Endothelial cell of umbilical vein (primary cell): ENCODE measurements at regions not wholly inside any gene's neighbourhood (a gene's known extent, or its start where the extent isn't known, plus 50 kb on each side); places are given as distances from the start of the nearest gene placed in this dataset.

Source experiments
- JUN ChIP-seq: IDR thresholded peaks from 2 replicates; pipeline ENCODE4 v1.6.1; 2011; ENCODE audit warnings: borderline replicate concordance, low read depth; ENCODE audit not compliant: insufficient read length, insufficient read depth
- MYC ChIP-seq: IDR thresholded peaks from one replicate; pipeline ENCODE4 v1.6.1; 2011; ENCODE audit warnings: mild to moderate bottlenecking, low read depth, low read length
- POLR2A ChIP-seq: IDR thresholded peaks from 2 replicates; pipeline ENCODE4 v1.6.1; 2012; ENCODE audit warnings: low read depth, mild to moderate bottlenecking, control low read depth, low read length
- POLR2AphosphoS5 ChIP-seq: IDR thresholded peaks from 2 replicates; pipeline ENCODE4 v1.6.1; 2012; ENCODE audit warnings: low read depth, mild to moderate bottlenecking, control low read depth, low read length, moderate library complexity; ENCODE audit not compliant: insufficient read depth
- TF ChIP-seq, protein P1 (sequence below), 2 donors: IDR thresholded peaks; 1 replicate in 1 of 2; 2 replicates in 1 of 2; pipeline ENCODE4 v1.5.1; 2011; ENCODE audit warnings: low read length in 2 of 2, mild to moderate bottlenecking in 2 of 2, moderate library complexity in 2 of 2, control low read depth in 1 of 2, inconsistent platforms in 1 of 2, low read depth in 1 of 2; ENCODE audit not compliant: insufficient read depth in 1 of 2; ENCODE audit errors: extremely low read depth in 1 of 2
- TF ChIP-seq, protein P2 (sequence below): IDR thresholded peaks from 2 replicates; pipeline ENCODE4 v1.6.1; 2011; ENCODE audit not compliant: insufficient read depth, insufficient read length

DNA sequence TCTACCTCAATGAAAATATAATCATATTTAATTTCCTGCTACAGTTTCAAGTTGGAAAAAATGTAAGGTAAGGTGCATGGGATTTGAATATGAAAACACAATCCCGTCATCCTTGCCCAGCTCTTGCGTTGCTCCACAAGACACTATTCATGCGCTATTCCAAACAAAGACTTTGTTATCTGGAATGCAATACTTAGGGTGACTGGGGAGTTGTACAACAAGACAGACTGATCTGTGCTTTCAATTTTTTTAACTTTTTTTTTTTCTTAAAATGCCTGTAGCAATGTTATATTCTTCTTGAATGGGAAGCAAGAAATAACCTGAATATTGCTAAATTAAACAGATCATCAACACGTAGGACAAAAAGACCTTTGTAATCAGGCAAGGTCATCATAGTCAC, 1077.2 kb downstream of the TTLL7 start:
- TF ChIP-seq POLR2AphosphoS5 (no peak), JUN (no peak), POLR2A (no peak), MYC (no peak)
- TF ChIP-seq, protein P1, sequence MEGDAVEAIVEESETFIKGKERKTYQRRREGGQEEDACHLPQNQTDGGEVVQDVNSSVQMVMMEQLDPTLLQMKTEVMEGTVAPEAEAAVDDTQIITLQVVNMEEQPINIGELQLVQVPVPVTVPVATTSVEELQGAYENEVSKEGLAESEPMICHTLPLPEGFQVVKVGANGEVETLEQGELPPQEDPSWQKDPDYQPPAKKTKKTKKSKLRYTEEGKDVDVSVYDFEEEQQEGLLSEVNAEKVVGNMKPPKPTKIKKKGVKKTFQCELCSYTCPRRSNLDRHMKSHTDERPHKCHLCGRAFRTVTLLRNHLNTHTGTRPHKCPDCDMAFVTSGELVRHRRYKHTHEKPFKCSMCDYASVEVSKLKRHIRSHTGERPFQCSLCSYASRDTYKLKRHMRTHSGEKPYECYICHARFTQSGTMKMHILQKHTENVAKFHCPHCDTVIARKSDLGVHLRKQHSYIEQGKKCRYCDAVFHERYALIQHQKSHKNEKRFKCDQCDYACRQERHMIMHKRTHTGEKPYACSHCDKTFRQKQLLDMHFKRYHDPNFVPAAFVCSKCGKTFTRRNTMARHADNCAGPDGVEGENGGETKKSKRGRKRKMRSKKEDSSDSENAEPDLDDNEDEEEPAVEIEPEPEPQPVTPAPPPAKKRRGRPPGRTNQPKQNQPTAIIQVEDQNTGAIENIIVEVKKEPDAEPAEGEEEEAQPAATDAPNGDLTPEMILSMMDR (IDR thresholded peaks at IDR 0.05; ENCODE audit: extremely low read depth in 1 of 2, insufficient read depth in 1 of 2, low read depth in 1 of 2, low read length in 2 of 2), result no peak
- TF ChIP-seq, protein P2, sequence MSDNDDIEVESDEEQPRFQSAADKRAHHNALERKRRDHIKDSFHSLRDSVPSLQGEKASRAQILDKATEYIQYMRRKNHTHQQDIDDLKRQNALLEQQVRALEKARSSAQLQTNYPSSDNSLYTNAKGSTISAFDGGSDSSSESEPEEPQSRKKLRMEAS, result no peak
